ENCODE measurements at regions not wholly inside any gene's neighbourhood (a gene's known extent, or its start where the extent isn't known, plus 50 kb on each side); places are given as distances from the start of the nearest gene placed in this dataset.

GRCh38 chr7:88363249-88363648, 56.6 kb upstream of the STEAP4 start:
- no peak for DNase-seq
- intact Hi-C loops (cut with DNase I), result no loop called here

- intact Hi-C loops (cut with DNase I), result no loop called here
- peak in 1 of 10 donors; percentile 55 for DNase-seq
These were observed 54.7 kb upstream of the STEAP4 start for GRCh38 chr7:88361357-88361756.

- intact Hi-C loops (cut with DNase I), result loop anchor here (5.0 kb wide), 1 partner anchor 117 kb away; no protein-coding TSS in a partner anchor
- no peak for DNase-seq
These were observed 52.2 kb upstream of the STEAP4 start for GRCh38 chr7:88358881-88359280.

- no peak for DNase-seq
- intact Hi-C loops (cut with DNase I), result loop anchor here (5.0 kb wide), 1 partner anchor 116 kb away; no protein-coding TSS in a partner anchor
These were observed 51.8 kb upstream of the STEAP4 start for GRCh38 chr7:88358526-88358838.

GRCh38 chr7:88357781-88358525, 51.3 kb upstream of the STEAP4 start:
- intact Hi-C loops (cut with DNase I), result loop anchor here (5.0 kb wide), 1 partner anchor 116 kb away; no protein-coding TSS in a partner anchor
- DNase-seq, result no peak

DNA sequence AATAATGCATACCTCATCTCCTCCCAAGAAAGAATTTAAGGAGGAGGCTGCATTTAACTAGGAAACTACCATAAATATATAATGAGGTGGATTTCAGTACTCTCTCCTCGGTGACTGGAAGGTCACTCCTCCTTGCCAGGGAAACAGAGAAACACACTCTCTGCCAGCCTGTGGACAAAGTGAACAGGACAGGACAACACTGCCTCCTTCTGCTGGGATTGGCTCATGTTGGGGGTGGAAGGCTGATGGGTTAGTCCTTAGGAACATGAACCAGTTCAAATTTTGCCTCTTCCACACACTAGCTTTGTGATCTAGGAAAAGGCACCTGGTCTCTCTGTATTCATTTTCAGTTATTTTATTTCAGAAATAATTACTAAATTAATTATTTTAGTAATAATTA, 50.6 kb upstream of the STEAP4 start:
- intact Hi-C loops (cut with DNase I), result loop anchor here (5.0 kb wide), 1 partner anchor 115 kb away; no protein-coding TSS in a partner anchor
- DNase-seq, result no peak

All from posterior cingulate gyrus (tissue), 11 donors.